Keratinocyte (primary cell): ENCODE measurements at regions not wholly inside any gene's neighbourhood (a gene's known extent, or its start where the extent isn't known, plus 50 kb on each side); places are given as distances from the start of the nearest gene placed in this dataset.
A peak's percentile ranks its signal among the peaks of the same experiment; 100 is the strongest.

Source experiments
- DNase-seq: peaks from one replicate; pipeline ENCODE4 v3.0.0-alpha.2; 2011; ENCODE audit warnings: low read depth, missing footprints, low spot score
- FAIRE-seq: peaks from 2 replicates; lab custom pipeline; 2011; peaks lifted over from hg19 to GRCh38; lab: Jason Lieb, UNC
- H2AFZ ChIP-seq: 2 replicates; pipeline ENCODE4 v1.6.0; 2012; ENCODE audit warnings: low read length, control low read depth, inconsistent platforms; ENCODE audit not compliant: control insufficient read depth
- H3K27ac ChIP-seq: 2 replicates; pipeline ENCODE4 v1.5.1; 2011; ENCODE audit warnings: low read length; ENCODE audit not compliant: control insufficient read depth, insufficient read depth
- H3K27me3 ChIP-seq: 3 replicates; pipeline ENCODE4 v1.6.0; 2011; ENCODE audit warnings: low read length; ENCODE audit not compliant: control insufficient read depth, insufficient read depth; ENCODE audit errors: extremely low read depth
- H3K36me3 ChIP-seq, 2 experiments: 2 replicates in 1 of 2; 3 replicates in 1 of 2; pipeline ENCODE4 v1.5.1; 2011; ENCODE audit warnings: low read length in 2 of 2, mild to moderate bottlenecking in 1 of 2; ENCODE audit not compliant: control insufficient read depth in 2 of 2, insufficient read depth in 2 of 2; ENCODE audit errors: extremely low read depth in 1 of 2
- H3K4me1 ChIP-seq: 3 replicates; pipeline ENCODE4 v1.5.1; 2011; ENCODE audit warnings: low read length; ENCODE audit not compliant: control insufficient read depth, insufficient read depth; ENCODE audit errors: extremely low read depth
- H3K4me2 ChIP-seq: 3 replicates; pipeline ENCODE4 v1.6.0; 2011; ENCODE audit warnings: low read depth, low read length; ENCODE audit not compliant: control insufficient read depth, insufficient read depth; ENCODE audit errors: extremely low read depth
- H3K4me3 ChIP-seq, 3 experiments: fragments of 200-600 bp in 1 of 3; sonication (generic) in 1 of 3; 2 replicates in 2 of 3; 3 replicates in 1 of 3; pipeline ENCODE4 v1.5.1; 2011 to 2016; ENCODE audit warnings: low read length in 3 of 3, mild to moderate bottlenecking in 3 of 3, control low read depth in 2 of 3, inconsistent platforms in 1 of 3, low read depth in 1 of 3, mixed read lengths in 1 of 3, mixed run types in 1 of 3, moderate library complexity in 1 of 3; ENCODE audit not compliant: control insufficient read depth in 2 of 3, insufficient read depth in 2 of 3; ENCODE audit errors: extremely low read depth in 1 of 3
- H3K79me2 ChIP-seq: 2 replicates; pipeline ENCODE4 v1.6.0; 2012; ENCODE audit warnings: low read length; ENCODE audit not compliant: control insufficient read depth, insufficient read depth
- H3K9ac ChIP-seq: 3 replicates; pipeline ENCODE4 v1.6.0; 2011; ENCODE audit warnings: low read length; ENCODE audit not compliant: control insufficient read depth, insufficient read depth; ENCODE audit errors: extremely low read depth
- H3K9me1 ChIP-seq: 3 replicates; pipeline ENCODE4 v1.6.0; 2011; ENCODE audit warnings: low read length; ENCODE audit not compliant: control insufficient read depth, insufficient read depth; ENCODE audit errors: extremely low read depth
- H3K9me3 ChIP-seq: 2 replicates; pipeline ENCODE4 v1.5.1; 2012; ENCODE audit warnings: low read depth, low read length; ENCODE audit not compliant: control insufficient read depth
- H4K20me1 ChIP-seq: 3 replicates; pipeline ENCODE4 v1.6.0; 2011; ENCODE audit warnings: low read length; ENCODE audit not compliant: control insufficient read depth, insufficient read depth; ENCODE audit errors: extremely low read depth
- EZH2 ChIP-seq: IDR thresholded peaks from one replicate; pipeline ENCODE4 v1.6.1; 2012; ENCODE audit warnings: inconsistent platforms, mild to moderate bottlenecking, low read length, moderate library complexity
- dilution Hi-C: fragments of 300-500 bp; cut with MboI; formaldehyde crosslinking; loops from one replicate; pipeline ENCODE4 v1.7.0; 2020; ENCODE audit warnings: low sequenced_read_pairs; ENCODE audit not compliant: extremely low pct_ligation_motif_present
- TF ChIP-seq, protein P1 (sequence below), 3 experiments: IDR thresholded peaks in 1 of 3; conservative IDR thresholded peaks in 1 of 3; optimal IDR thresholded peaks in 1 of 3; 2 replicates in 2 of 3; 3 replicates in 1 of 3; pipeline versions ENCODE3 to v1.5.1; 2011; ENCODE audit warnings: low read length in 3 of 3, mild to moderate bottlenecking in 3 of 3, moderate library complexity in 2 of 3, control low read depth in 1 of 3, inconsistent platforms in 1 of 3; ENCODE audit not compliant: insufficient read depth in 2 of 3; ENCODE audit errors: extremely low read depth in 1 of 3

DNA sequence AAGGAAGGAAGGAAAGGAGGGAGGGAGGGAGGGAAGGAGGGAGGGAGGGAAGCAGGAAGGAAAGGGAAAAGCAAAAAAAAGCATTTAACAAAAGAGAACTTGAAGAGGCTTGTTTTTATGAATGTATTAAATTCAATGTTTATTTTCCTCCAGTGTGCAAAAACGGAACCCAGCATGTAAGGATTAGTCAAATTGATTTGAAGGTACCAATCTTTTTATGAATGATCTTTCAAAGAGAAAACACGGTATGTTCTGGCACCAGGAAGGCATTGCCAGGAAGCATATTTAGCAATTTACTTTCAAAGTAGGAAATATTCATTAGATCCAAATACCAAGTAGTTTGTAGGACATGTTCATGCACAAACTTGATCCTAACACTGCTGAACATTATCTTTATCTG lies 453.6 kb downstream of the PDGFC start:
- FAIRE-seq (no peak), DNase-seq (no peak)
- Histone ChIP-seq H3K9ac (no peak overlapping the region), H3K27me3 (no peaks in the 10 kb centered on the region), H3K36me3 (no peaks in the 10 kb centered on the region), H3K79me2 (no peaks in the 10 kb centered on the region), H3K9me1 (no peaks in the 10 kb centered on the region), H4K20me1 (no peaks in the 10 kb centered on the region), H2AFZ (peak overlapping the region; percentile 75), H3K9me3 (no peaks in the 10 kb centered on the region), H3K27ac (no peak overlapping the region), H3K4me2 (no peak overlapping the region), H3K4me1 (no peaks in the 10 kb centered on the region), H3K4me3 (no peak overlapping the region)
- dilution Hi-C loops = no loop called here
- no peak for TF ChIP-seq EZH2
- TF ChIP-seq, protein P1, sequence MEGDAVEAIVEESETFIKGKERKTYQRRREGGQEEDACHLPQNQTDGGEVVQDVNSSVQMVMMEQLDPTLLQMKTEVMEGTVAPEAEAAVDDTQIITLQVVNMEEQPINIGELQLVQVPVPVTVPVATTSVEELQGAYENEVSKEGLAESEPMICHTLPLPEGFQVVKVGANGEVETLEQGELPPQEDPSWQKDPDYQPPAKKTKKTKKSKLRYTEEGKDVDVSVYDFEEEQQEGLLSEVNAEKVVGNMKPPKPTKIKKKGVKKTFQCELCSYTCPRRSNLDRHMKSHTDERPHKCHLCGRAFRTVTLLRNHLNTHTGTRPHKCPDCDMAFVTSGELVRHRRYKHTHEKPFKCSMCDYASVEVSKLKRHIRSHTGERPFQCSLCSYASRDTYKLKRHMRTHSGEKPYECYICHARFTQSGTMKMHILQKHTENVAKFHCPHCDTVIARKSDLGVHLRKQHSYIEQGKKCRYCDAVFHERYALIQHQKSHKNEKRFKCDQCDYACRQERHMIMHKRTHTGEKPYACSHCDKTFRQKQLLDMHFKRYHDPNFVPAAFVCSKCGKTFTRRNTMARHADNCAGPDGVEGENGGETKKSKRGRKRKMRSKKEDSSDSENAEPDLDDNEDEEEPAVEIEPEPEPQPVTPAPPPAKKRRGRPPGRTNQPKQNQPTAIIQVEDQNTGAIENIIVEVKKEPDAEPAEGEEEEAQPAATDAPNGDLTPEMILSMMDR (optimal IDR thresholded peaks at IDR 0.05 in 1 of 3, IDR thresholded peaks at IDR 0.05 in 1 of 3, conservative IDR thresholded peaks at IDR 0.05 in 1 of 3; ENCODE audit: extremely low read depth in 1 of 3, insufficient read depth in 2 of 3, low read length in 3 of 3) = no peak

DNA sequence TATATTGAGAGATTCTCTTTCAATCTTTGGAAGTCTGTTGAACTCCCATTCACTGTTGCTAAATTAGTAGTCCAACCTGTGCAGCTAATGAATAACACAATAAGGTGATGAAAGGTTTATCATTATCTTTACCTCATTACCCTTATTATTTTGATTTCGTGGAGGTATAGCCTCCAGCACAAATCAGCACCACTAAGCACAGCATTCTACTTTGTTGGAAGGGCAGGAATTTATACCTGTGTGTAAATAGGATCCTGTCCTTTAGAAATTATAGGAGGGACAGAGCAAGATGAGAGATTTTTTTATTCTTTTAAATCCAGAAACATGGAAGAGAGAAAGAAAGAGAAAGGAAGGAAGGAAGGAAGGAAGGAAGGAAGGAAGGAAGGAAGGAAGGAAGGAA lies 454.1 kb downstream of the PDGFC start:
- Histone ChIP-seq H3K27me3 (no peaks in the 10 kb centered on the region), H3K36me3 (no peaks in the 10 kb centered on the region), H3K4me2 (no peak overlapping the region), H4K20me1 (no peaks in the 10 kb centered on the region), H2AFZ (no peak overlapping the region), H3K79me2 (no peaks in the 10 kb centered on the region), H3K27ac (no peak overlapping the region), H3K9ac (no peak overlapping the region), H3K9me1 (no peaks in the 10 kb centered on the region), H3K9me3 (no peaks in the 10 kb centered on the region), H3K4me3 (no peak overlapping the region), H3K4me1 (no peaks in the 10 kb centered on the region)
- dilution Hi-C loops = no loop called here
- TF ChIP-seq, protein P1 (optimal IDR thresholded peaks at IDR 0.05 in 1 of 3, IDR thresholded peaks at IDR 0.05 in 1 of 3, conservative IDR thresholded peaks at IDR 0.05 in 1 of 3; ENCODE audit: extremely low read depth in 1 of 3, insufficient read depth in 2 of 3, low read length in 3 of 3) = no peak
- no peak for TF ChIP-seq EZH2
- DNase-seq = no peak
- FAIRE-seq = no peak
